ENCODE measurements at regions not wholly inside any gene's neighbourhood (a gene's known extent, or its start where the extent isn't known, plus 50 kb on each side); places are given as distances from the start of the nearest gene placed in this dataset.
"Not testable (repeated sequence)": the region's sequence is repeated elsewhere in the genome, so short reads cannot be mapped to it uniquely, and the experiment has no call there.

GRCh38 chrX:768596-768995 lies 138.0 kb downstream of the SHOX start:
- Mint-ChIP-seq H3K4me1 (ENCODE audit: unreplicated experiment) (no peaks in the 10 kb centered on the region), H3K9me3 (no peaks in the 10 kb centered on the region), H3K27ac (no peak overlapping the region), H3K36me3 (no peaks in the 10 kb centered on the region), H3K27me3 (peaks cover 30% of the 10 kb centered on the region), H3K4me3 (no peak overlapping the region)
- TF ChIP-seq CTCF (conservative IDR thresholded peaks at IDR 0.05): no peak
- DNase-seq (ENCODE audit: extremely low spot score, unreplicated experiment): no peak

- no peaks in the 10 kb centered on the region for H3K36me3 Mint-ChIP-seq
- no peak for TF ChIP-seq CTCF (conservative IDR thresholded peaks at IDR 0.05)
- H3K4me3 Mint-ChIP-seq: no peak overlapping the region
- no peaks in the 10 kb centered on the region for H3K4me1 Mint-ChIP-seq (ENCODE audit: unreplicated experiment)
- peaks cover 43% of the 10 kb centered on the region for H3K27me3 Mint-ChIP-seq
- H3K9me3 Mint-ChIP-seq: no peaks in the 10 kb centered on the region
- no peak overlapping the region for H3K27ac Mint-ChIP-seq
- no peak for DNase-seq (ENCODE audit: extremely low spot score, unreplicated experiment)
These were observed 128.3 kb downstream of the SHOX start for GRCh38 chrX:758917-759316.

GRCh38 chrX:750812-751211 lies 120.2 kb downstream of the SHOX start:
- no peak overlapping the region for H3K27ac Mint-ChIP-seq
- H3K4me1 Mint-ChIP-seq (ENCODE audit: unreplicated experiment): no peaks in the 10 kb centered on the region
- H3K9me3 Mint-ChIP-seq: no peaks in the 10 kb centered on the region
- no peak overlapping the region for H3K4me3 Mint-ChIP-seq
- DNase-seq (ENCODE audit: extremely low spot score, unreplicated experiment): no peak
- H3K36me3 Mint-ChIP-seq: no peaks in the 10 kb centered on the region
- TF ChIP-seq CTCF (conservative IDR thresholded peaks at IDR 0.05): no peak
- peaks cover 4% of the 10 kb centered on the region for H3K27me3 Mint-ChIP-seq

GRCh38 chrX:750263-750662 lies 119.7 kb downstream of the SHOX start:
- Mint-ChIP-seq H3K27me3 (peaks cover 4% of the 10 kb centered on the region), H3K36me3 (no peaks in the 10 kb centered on the region), H3K27ac (no peak overlapping the region), H3K4me3 (no peak overlapping the region), H3K9me3 (no peaks in the 10 kb centered on the region), H3K4me1 (ENCODE audit: unreplicated experiment) (no peaks in the 10 kb centered on the region)
- DNase-seq (ENCODE audit: extremely low spot score, unreplicated experiment): no peak
- TF ChIP-seq CTCF (conservative IDR thresholded peaks at IDR 0.05): no peak

GRCh38 chrX:747176-747575 lies 116.6 kb downstream of the SHOX start:
- DNase-seq (ENCODE audit: extremely low spot score, unreplicated experiment): no peak
- no peak for TF ChIP-seq CTCF (conservative IDR thresholded peaks at IDR 0.05)
- Mint-ChIP-seq H3K4me1 (ENCODE audit: unreplicated experiment) (no peaks in the 10 kb centered on the region), H3K27ac (no peak overlapping the region), H3K4me3 (no peak overlapping the region), H3K27me3 (peaks cover 7% of the 10 kb centered on the region), H3K36me3 (no peaks in the 10 kb centered on the region), H3K9me3 (no peaks in the 10 kb centered on the region)

- no peaks in the 10 kb centered on the region for H3K36me3 Mint-ChIP-seq
- no peak for DNase-seq (ENCODE audit: extremely low spot score, unreplicated experiment)
- peaks cover 11% of the 10 kb centered on the region for H3K27me3 Mint-ChIP-seq
- H3K4me3 Mint-ChIP-seq: no peak overlapping the region
- no peaks in the 10 kb centered on the region for H3K9me3 Mint-ChIP-seq
- no peaks in the 10 kb centered on the region for H3K4me1 Mint-ChIP-seq (ENCODE audit: unreplicated experiment)
- TF ChIP-seq CTCF (conservative IDR thresholded peaks at IDR 0.05): no peak
- H3K27ac Mint-ChIP-seq: no peak overlapping the region
These were observed 109.0 kb downstream of the SHOX start for GRCh38 chrX:739611-740010.

GRCh38 chrX:737021-737420 lies 106.4 kb downstream of the SHOX start:
- H3K4me1 Mint-ChIP-seq (ENCODE audit: unreplicated experiment); DNase-seq (ENCODE audit: extremely low spot score, unreplicated experiment); H3K27ac Mint-ChIP-seq; H3K9me3 Mint-ChIP-seq; H3K36me3 Mint-ChIP-seq; H3K4me3 Mint-ChIP-seq: not testable (repeated sequence)
- peaks cover 23% of the 10 kb centered on the region for H3K27me3 Mint-ChIP-seq

Data from type B pancreatic cell (in vitro differentiated cells).